HFFc6 (cell line): ENCODE measurements at regions not wholly inside any gene's neighbourhood (a gene's known extent, or its start where the extent isn't known, plus 50 kb on each side); places are given as distances from the start of the nearest gene placed in this dataset.

ENCODE experiments used
- DNase-seq: peaks from one replicate; pipeline ENCODE4 v3.0.0-alpha.2; 2018
- H3K27ac Mint-ChIP-seq: 2 replicates; pipeline ENCODE4 v1.8.0; 2020; ENCODE audit warnings: mild to moderate bottlenecking, mixed read lengths
- H3K27me3 Mint-ChIP-seq: 2 replicates; pipeline ENCODE4 v1.8.0; 2021; ENCODE audit warnings: mild to moderate bottlenecking, moderate library complexity, mixed read lengths; ENCODE audit not compliant: insufficient read depth
- H3K36me3 Mint-ChIP-seq: 2 replicates; pipeline ENCODE4 v1.8.0; 2021; ENCODE audit warnings: low read depth, mixed read lengths
- H3K4me1 Mint-ChIP-seq: 2 replicates; pipeline ENCODE4 v1.8.0; 2020; ENCODE audit warnings: low read depth, mixed read lengths
- H3K4me3 Mint-ChIP-seq: 2 replicates; pipeline ENCODE4 v1.8.0; 2020; ENCODE audit warnings: mild to moderate bottlenecking, moderate library complexity, mixed read lengths
- H3K9me3 Mint-ChIP-seq: 2 replicates; pipeline ENCODE4 v1.8.0; 2020; ENCODE audit warnings: mild to moderate bottlenecking, mixed read lengths
- TF ChIP-seq, protein P1 (sequence below): fragments of 200-600 bp; sonication (generic); IDR thresholded peaks from 2 replicates; pipeline ENCODE4 v1.5.0; 2021; ENCODE audit warnings: antibody characterized with exemption, mild to moderate bottlenecking

- no peak overlapping the region for H3K4me3 Mint-ChIP-seq
- H3K36me3 Mint-ChIP-seq, result no peaks in the 10 kb centered on the region
- TF ChIP-seq, protein P1, sequence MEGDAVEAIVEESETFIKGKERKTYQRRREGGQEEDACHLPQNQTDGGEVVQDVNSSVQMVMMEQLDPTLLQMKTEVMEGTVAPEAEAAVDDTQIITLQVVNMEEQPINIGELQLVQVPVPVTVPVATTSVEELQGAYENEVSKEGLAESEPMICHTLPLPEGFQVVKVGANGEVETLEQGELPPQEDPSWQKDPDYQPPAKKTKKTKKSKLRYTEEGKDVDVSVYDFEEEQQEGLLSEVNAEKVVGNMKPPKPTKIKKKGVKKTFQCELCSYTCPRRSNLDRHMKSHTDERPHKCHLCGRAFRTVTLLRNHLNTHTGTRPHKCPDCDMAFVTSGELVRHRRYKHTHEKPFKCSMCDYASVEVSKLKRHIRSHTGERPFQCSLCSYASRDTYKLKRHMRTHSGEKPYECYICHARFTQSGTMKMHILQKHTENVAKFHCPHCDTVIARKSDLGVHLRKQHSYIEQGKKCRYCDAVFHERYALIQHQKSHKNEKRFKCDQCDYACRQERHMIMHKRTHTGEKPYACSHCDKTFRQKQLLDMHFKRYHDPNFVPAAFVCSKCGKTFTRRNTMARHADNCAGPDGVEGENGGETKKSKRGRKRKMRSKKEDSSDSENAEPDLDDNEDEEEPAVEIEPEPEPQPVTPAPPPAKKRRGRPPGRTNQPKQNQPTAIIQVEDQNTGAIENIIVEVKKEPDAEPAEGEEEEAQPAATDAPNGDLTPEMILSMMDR, result no peak
- no peak for DNase-seq
- H3K4me1 Mint-ChIP-seq, result no peaks in the 10 kb centered on the region
- no peak overlapping the region for H3K27ac Mint-ChIP-seq
- H3K27me3 Mint-ChIP-seq, result no peaks in the 10 kb centered on the region
- peaks cover 42% of the 10 kb centered on the region for H3K9me3 Mint-ChIP-seq
Measured at GRCh38 chr11:80466570-80466969, 1025.7 kb upstream of the TENM4 start.

DNA sequence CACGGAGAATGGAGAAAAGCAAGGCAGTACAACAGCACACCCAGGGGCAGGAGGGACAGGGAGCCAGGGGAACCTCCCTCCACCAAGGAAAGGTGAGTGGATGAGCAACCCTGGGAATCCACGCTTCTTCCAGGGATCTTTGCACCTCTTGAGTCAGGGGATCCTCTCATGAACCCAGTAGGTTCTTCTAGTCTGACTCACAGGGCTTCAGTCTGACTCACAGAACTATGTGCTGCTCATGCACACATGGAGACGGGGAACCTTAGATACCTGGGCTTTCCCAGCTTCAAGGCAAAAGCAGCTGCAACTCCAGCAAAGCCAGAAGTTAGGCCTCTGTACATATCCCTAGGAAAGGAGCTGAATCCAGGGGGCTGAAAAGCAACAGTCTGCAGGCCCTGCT is 1021.4 kb upstream of the TENM4 start:
- TF ChIP-seq, protein P1, result no peak
- Mint-ChIP-seq H3K27ac (no peak overlapping the region), H3K9me3 (peaks cover 57% of the 10 kb centered on the region), H3K36me3 (no peaks in the 10 kb centered on the region), H3K4me3 (no peak overlapping the region), H3K27me3 (no peaks in the 10 kb centered on the region), H3K4me1 (no peaks in the 10 kb centered on the region)
- no peak for DNase-seq

- TF ChIP-seq, protein P1, result no peak
- no peak for DNase-seq
- peaks cover 45% of the 10 kb centered on the region for H3K9me3 Mint-ChIP-seq
- H3K27me3 Mint-ChIP-seq, result no peaks in the 10 kb centered on the region; the same call in 1 of the 2 replicates
- H3K27ac Mint-ChIP-seq, result no peak overlapping the region
- no peak overlapping the region for H3K4me3 Mint-ChIP-seq
- no peaks in the 10 kb centered on the region for H3K36me3 Mint-ChIP-seq
- H3K4me1 Mint-ChIP-seq, result no peaks in the 10 kb centered on the region
Measured at GRCh38 chr11:80458376-80458775, 1017.5 kb upstream of the TENM4 start.

GRCh38 chr11:80457823-80458222 is 1017.0 kb upstream of the TENM4 start:
- Mint-ChIP-seq H3K9me3 (peaks cover 44% of the 10 kb centered on the region), H3K36me3 (no peaks in the 10 kb centered on the region), H3K27me3 (no peaks in the 10 kb centered on the region; the same call in 1 of the 2 replicates), H3K4me1 (no peaks in the 10 kb centered on the region), H3K27ac (no peak overlapping the region), H3K4me3 (no peak overlapping the region)
- DNase-seq, result no peak
- TF ChIP-seq, protein P1, result no peak

DNA sequence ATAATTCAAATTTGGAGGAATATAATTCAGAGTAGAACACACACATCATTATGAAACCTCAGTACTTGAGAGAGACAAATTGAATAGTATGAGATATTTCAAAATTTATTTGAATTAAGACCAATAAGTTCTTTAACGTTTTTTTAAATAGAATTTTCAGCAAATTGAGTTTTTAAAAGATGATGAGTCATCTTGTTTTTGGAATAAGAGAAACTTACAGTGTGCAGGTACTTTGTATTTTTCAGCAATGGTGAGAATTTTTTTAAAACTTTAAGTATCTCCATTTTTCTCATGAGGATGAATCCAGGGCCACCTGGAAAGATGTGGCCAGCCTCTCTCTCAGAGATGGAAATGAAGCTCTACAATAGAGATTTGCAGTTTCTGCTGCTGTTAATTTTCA is 1015.0 kb upstream of the TENM4 start:
- no peaks in the 10 kb centered on the region for H3K36me3 Mint-ChIP-seq
- H3K27me3 Mint-ChIP-seq, result peaks cover 2% of the 10 kb centered on the region; the same call in 1 of the 2 replicates
- TF ChIP-seq, protein P1, result no peak
- H3K4me3 Mint-ChIP-seq, result no peak overlapping the region
- H3K27ac Mint-ChIP-seq, result no peak overlapping the region
- H3K4me1 Mint-ChIP-seq, result no peaks in the 10 kb centered on the region
- peaks cover 51% of the 10 kb centered on the region for H3K9me3 Mint-ChIP-seq
- no peak for DNase-seq

- no peaks in the 10 kb centered on the region for H3K36me3 Mint-ChIP-seq
- H3K4me1 Mint-ChIP-seq, result no peaks in the 10 kb centered on the region
- no peak overlapping the region for H3K4me3 Mint-ChIP-seq
- TF ChIP-seq, protein P1, result no peak
- no peak for DNase-seq
- peaks cover 53% of the 10 kb centered on the region for H3K9me3 Mint-ChIP-seq
- H3K27me3 Mint-ChIP-seq, result peaks cover 2% of the 10 kb centered on the region; the same call in 1 of the 2 replicates
- H3K27ac Mint-ChIP-seq, result no peak overlapping the region
Measured at GRCh38 chr11:80451105-80451504, 1010.3 kb upstream of the TENM4 start.
